Stimulated activated naive CD8-positive, alpha-beta T cell treated with anti-CD3 and anti-CD28 coated beads, Interleukin-15, amount 100 ng/mL, for 72 hours (primary cell): ENCODE measurements at regions not wholly inside any gene's neighbourhood (a gene's known extent, or its start where the extent isn't known, plus 50 kb on each side); places are given as distances from the start of the nearest gene placed in this dataset.

ENCODE experiments used
- ATAC-seq: fragments of 150-1000 bp; cut with Tn5 transposase; 2 replicates; pipeline ENCODE4 v1.10.0; 2021; ENCODE audit warnings: mild to moderate bottlenecking, moderate library complexity
- DNase-seq, 2 donors: peaks; one replicate each; pipeline ENCODE4 v3.0.0; 2021 to 2022
- H3K27ac Mint-ChIP-seq, 2 donors: one replicate each; pipeline ENCODE4 v1.8.0; 2022; ENCODE audit warnings: mild to moderate bottlenecking in 2 of 2, mixed read lengths in 2 of 2, moderate library complexity in 2 of 2
- H3K27me3 Mint-ChIP-seq: one replicate; pipeline ENCODE4 v1.8.0; 2022; ENCODE audit warnings: mixed read lengths
- H3K4me1 Mint-ChIP-seq: one replicate; pipeline ENCODE4 v1.8.0; 2022; ENCODE audit warnings: mild to moderate bottlenecking, mixed read lengths
- H3K4me3 Mint-ChIP-seq, 2 donors: one replicate each; pipeline ENCODE4 v1.8.0; 2022; ENCODE audit warnings: mild to moderate bottlenecking in 2 of 2, mixed read lengths in 2 of 2, moderate library complexity in 1 of 2
- H3K9me3 Mint-ChIP-seq, 2 donors: one replicate each; pipeline ENCODE4 v1.8.0; 2022; ENCODE audit warnings: mixed read lengths in 2 of 2

DNA sequence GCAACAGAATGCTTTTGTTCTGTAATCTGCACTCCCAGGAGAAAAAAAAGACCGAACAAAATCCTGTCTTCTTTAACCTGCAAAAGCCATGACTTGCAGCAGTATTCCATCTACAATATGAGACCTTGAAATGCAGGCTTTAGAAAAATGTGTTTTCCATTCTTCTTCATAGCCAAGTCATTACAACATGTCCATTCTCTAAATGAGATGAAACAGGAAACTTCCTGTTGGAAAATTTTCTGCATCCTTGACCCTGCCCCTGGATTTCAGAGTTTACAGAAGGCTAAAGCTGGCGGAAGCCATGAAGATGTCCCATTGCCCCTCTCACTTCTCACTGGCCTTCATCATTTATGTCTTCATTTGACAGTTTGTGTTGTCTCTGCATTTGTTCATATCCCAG lies 546.4 kb downstream of the TNS3 start:
- Mint-ChIP-seq H3K4me1 (no peaks in the 10 kb centered on the region), H3K27ac (no peak overlapping the region), H3K9me3 (no peaks in the 10 kb centered on the region), H3K4me3 (no peak overlapping the region), H3K27me3 (peaks cover 7% of the 10 kb centered on the region)
- ATAC-seq (no peak), DNase-seq (no peak)

GRCh38 chr7:47034180-47034579 lies 547.7 kb downstream of the TNS3 start:
- no peak for ATAC-seq
- Mint-ChIP-seq H3K27me3 (peaks cover 9% of the 10 kb centered on the region), H3K4me3 (no peak overlapping the region), H3K27ac (no peak overlapping the region), H3K9me3 (no peaks in the 10 kb centered on the region), H3K4me1 (no peaks in the 10 kb centered on the region)
- no peak for DNase-seq

- Mint-ChIP-seq H3K9me3 (no peaks in the 10 kb centered on the region), H3K4me3 (no peak overlapping the region), H3K27me3 (peaks cover 9% of the 10 kb centered on the region), H3K27ac (no peak overlapping the region), H3K4me1 (no peaks in the 10 kb centered on the region)
- ATAC-seq (no peak), DNase-seq (no peak)
These were observed 549.4 kb downstream of the TNS3 start for GRCh38 chr7:47032536-47032908.

GRCh38 chr7:47031786-47032535 lies 550.0 kb downstream of the TNS3 start:
- ATAC-seq (no peak), DNase-seq (no peak)
- H3K27ac Mint-ChIP-seq: no peak overlapping the region
- H3K9me3 Mint-ChIP-seq: no peaks in the 10 kb centered on the region
- H3K4me1 Mint-ChIP-seq: no peaks in the 10 kb centered on the region
- H3K4me3 Mint-ChIP-seq: no peak overlapping the region
- H3K27me3 Mint-ChIP-seq: peaks cover 9% of the 10 kb centered on the region

DNA sequence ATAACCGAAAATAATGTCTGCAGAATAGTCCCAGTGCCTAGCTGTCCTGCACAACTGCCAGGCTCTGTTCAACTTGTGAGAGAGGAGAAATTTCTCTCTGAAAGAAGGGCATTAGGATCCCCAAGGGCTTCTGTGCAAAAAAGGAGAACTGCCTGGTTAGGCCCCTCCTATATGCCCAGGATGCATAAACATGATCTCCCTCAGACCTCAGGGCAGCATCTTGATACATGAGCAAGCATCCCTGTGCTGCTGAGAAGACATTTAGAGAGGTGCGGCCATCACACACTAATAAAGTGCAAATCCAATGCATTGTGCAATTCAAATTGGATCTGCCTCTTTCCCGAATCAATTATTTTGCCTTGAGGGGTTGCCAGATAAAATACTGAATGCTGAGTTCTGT lies 553.6 kb downstream of the TNS3 start:
- Mint-ChIP-seq H3K27ac (no peak overlapping the region), H3K4me1 (no peaks in the 10 kb centered on the region), H3K27me3 (peaks cover 9% of the 10 kb centered on the region), H3K4me3 (no peak overlapping the region), H3K9me3 (no peaks in the 10 kb centered on the region)
- DNase-seq (no peak), ATAC-seq (no peak)

DNA sequence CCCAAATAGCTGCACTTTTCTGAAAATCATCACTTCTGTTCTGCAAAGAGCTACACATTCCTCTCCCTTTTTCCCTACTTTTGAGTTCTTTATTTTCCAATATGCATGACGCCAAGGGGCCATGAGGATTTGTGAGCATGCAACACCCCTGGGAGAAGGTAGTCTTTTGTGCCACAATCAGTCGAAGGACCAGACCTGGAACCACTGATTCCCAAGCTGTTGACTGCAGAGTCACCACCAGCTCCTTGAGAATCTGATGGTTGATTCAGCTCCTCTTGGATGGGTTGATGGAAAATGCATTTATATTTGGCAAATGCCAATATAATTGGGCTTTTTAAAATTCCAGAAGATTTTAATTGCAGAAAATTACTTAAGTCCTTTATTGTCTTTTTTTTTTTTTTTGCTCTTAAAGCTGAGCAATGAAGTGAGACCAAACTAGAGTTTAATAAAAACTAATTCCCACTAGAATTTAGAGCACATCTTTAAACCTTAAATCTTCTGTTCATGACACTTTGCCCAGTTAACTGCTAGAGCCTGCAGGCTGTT lies 554.1 kb downstream of the TNS3 start:
- DNase-seq (no peak), ATAC-seq (no peak)
- Mint-ChIP-seq H3K27me3 (peaks cover 9% of the 10 kb centered on the region), H3K9me3 (no peaks in the 10 kb centered on the region), H3K4me1 (no peaks in the 10 kb centered on the region), H3K4me3 (no peak overlapping the region), H3K27ac (no peak overlapping the region)

- H3K27ac Mint-ChIP-seq: no peak overlapping the region
- DNase-seq (no peak), ATAC-seq (no peak)
- H3K9me3 Mint-ChIP-seq: no peaks in the 10 kb centered on the region
- H3K27me3 Mint-ChIP-seq: peaks cover 9% of the 10 kb centered on the region
- H3K4me1 Mint-ChIP-seq: no peaks in the 10 kb centered on the region
- H3K4me3 Mint-ChIP-seq: no peak overlapping the region
These were observed 555.0 kb downstream of the TNS3 start for GRCh38 chr7:47026780-47027361.

GRCh38 chr7:47024991-47025390 lies 556.9 kb downstream of the TNS3 start:
- peaks cover 0 to 5% of the 10 kb centered on the region in 2 donors for H3K9me3 Mint-ChIP-seq
- no peaks in the 10 kb centered on the region for H3K27me3 Mint-ChIP-seq
- no peak for ATAC-seq
- no peak overlapping the region for H3K27ac Mint-ChIP-seq
- H3K4me1 Mint-ChIP-seq: no peaks in the 10 kb centered on the region
- H3K4me3 Mint-ChIP-seq: no peak overlapping the region
- DNase-seq: no peak

DNA sequence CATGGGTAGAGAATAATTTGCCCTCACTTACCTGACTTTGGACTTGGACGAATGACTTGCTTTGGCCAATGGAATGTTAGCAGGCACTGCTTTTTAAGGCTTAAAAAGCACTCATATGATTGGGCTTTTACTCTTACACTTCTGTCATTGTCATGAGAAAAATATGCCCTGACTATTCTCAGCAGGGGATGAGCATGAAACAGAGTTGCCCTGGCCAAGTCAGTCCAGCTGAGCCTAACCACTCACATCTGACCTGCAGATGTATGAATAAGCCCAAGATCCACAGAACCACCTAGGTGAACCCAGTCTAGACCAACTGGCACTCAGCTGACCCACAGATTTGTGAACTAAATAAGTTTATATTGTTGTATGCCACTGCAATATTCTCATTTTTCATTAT lies 573.5 kb downstream of the TNS3 start:
- Mint-ChIP-seq H3K27ac (no peak overlapping the region), H3K4me1 (no peaks in the 10 kb centered on the region), H3K27me3 (no peaks in the 10 kb centered on the region), H3K9me3 (no peaks in the 10 kb centered on the region), H3K4me3 (no peak overlapping the region)
- no peak for DNase-seq
- no peak for ATAC-seq

- H3K27me3 Mint-ChIP-seq: no peaks in the 10 kb centered on the region
- H3K27ac Mint-ChIP-seq: no peak overlapping the region
- no peak overlapping the region for H3K4me3 Mint-ChIP-seq
- ATAC-seq (no peak), DNase-seq (no peak)
- H3K4me1 Mint-ChIP-seq: no peaks in the 10 kb centered on the region
- no peaks in the 10 kb centered on the region for H3K9me3 Mint-ChIP-seq
These were observed 574.4 kb downstream of the TNS3 start for GRCh38 chr7:47007471-47007870.

GRCh38 chr7:47000561-47000960 lies 581.4 kb downstream of the TNS3 start:
- no peak for ATAC-seq
- Mint-ChIP-seq H3K27ac (no peak overlapping the region), H3K27me3 (no peaks in the 10 kb centered on the region), H3K9me3 (no peaks in the 10 kb centered on the region), H3K4me1 (no peaks in the 10 kb centered on the region), H3K4me3 (no peak overlapping the region)
- DNase-seq: no peak

- DNase-seq (no peak), ATAC-seq (no peak)
- Mint-ChIP-seq H3K27me3 (no peaks in the 10 kb centered on the region), H3K27ac (no peak overlapping the region), H3K4me3 (no peak overlapping the region), H3K4me1 (no peaks in the 10 kb centered on the region), H3K9me3 (no peaks in the 10 kb centered on the region)
These were observed 582.0 kb downstream of the TNS3 start for GRCh38 chr7:46999866-47000265.

DNA sequence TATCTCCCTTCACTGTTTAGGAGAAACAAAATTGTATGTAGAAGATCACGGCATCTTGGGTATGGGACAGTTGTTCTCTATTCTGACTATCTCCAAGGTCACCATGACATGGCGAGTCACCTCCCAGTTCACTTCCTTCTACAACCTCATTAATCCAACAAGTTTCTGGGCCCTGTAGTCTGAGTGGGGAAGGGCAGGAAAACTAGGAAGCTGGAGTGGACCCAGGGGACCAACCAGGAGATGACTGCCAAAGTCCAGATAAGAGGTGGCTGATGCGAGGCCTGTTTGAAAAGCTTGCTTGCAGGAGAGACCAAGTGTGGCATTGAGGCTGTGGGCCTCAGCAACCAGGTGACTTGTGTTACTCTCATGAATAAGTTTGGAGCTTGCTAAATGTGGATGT lies 584.9 kb downstream of the TNS3 start:
- Mint-ChIP-seq H3K27me3 (no peaks in the 10 kb centered on the region), H3K9me3 (peaks cover 0 to 4% of the 10 kb centered on the region in 2 donors), H3K27ac (no peak overlapping the region), H3K4me3 (no peak overlapping the region), H3K4me1 (no peaks in the 10 kb centered on the region)
- DNase-seq: no peak
- no peak for ATAC-seq

GRCh38 chr7:46993396-46993795 lies 588.5 kb downstream of the TNS3 start:
- DNase-seq: no peak
- Mint-ChIP-seq H3K27me3 (no peaks in the 10 kb centered on the region), H3K4me1 (no peaks in the 10 kb centered on the region), H3K4me3 (no peak overlapping the region), H3K9me3 (peaks cover 0 to 4% of the 10 kb centered on the region in 2 donors), H3K27ac (no peak overlapping the region)
- no peak for ATAC-seq

- H3K4me3 Mint-ChIP-seq: no peak overlapping the region
- H3K9me3 Mint-ChIP-seq: peaks cover 0 to 4% of the 10 kb centered on the region in 2 donors
These were observed 591.1 kb downstream of the TNS3 start for GRCh38 chr7:46990761-46991160.

GRCh38 chr7:46989247-46989646 lies 592.7 kb downstream of the TNS3 start:
- no peak overlapping the region for H3K27ac Mint-ChIP-seq
- no peak for DNase-seq
- no peaks in the 10 kb centered on the region for H3K4me1 Mint-ChIP-seq
- H3K4me3 Mint-ChIP-seq: no peak overlapping the region
- H3K9me3 Mint-ChIP-seq: no peaks in the 10 kb centered on the region
- ATAC-seq: no peak
- H3K27me3 Mint-ChIP-seq: no peaks in the 10 kb centered on the region

More at GRCh38 chr7:46990761-46991160, 591.1 kb downstream of the TNS3 start:
- H3K4me1 Mint-ChIP-seq: no peaks in the 10 kb centered on the region
- DNase-seq (no peak), ATAC-seq (no peak)
- no peaks in the 10 kb centered on the region for H3K27me3 Mint-ChIP-seq
- H3K27ac Mint-ChIP-seq: no peak overlapping the region

- H3K9me3 Mint-ChIP-seq: no peaks in the 10 kb centered on the region
- H3K4me1 Mint-ChIP-seq: no peaks in the 10 kb centered on the region
- H3K4me3 Mint-ChIP-seq: no peak overlapping the region
- DNase-seq (no peak), ATAC-seq (no peak)
- H3K27ac Mint-ChIP-seq: no peak overlapping the region
- no peaks in the 10 kb centered on the region for H3K27me3 Mint-ChIP-seq
These were observed 599.0 kb downstream of the TNS3 start for GRCh38 chr7:46982928-46983327.
